HT1080 (cell line): ENCODE measurements at regions not wholly inside any gene's neighbourhood (a gene's known extent, or its start where the extent isn't known, plus 50 kb on each side); places are given as distances from the start of the nearest gene placed in this dataset.

ENCODE experiments used
- DNase-seq: peaks from one replicate; pipeline ENCODE4 v3.0.0-alpha.2; 2015; ENCODE audit warnings: low read depth

GRCh38 chr9:105828171-105828570 is 133.8 kb downstream of the TMEM38B start:
- no peak for DNase-seq

- no peak for DNase-seq
Observed at GRCh38 chr9:105828596-105829213, 134.4 kb downstream of the TMEM38B start.

DNA sequence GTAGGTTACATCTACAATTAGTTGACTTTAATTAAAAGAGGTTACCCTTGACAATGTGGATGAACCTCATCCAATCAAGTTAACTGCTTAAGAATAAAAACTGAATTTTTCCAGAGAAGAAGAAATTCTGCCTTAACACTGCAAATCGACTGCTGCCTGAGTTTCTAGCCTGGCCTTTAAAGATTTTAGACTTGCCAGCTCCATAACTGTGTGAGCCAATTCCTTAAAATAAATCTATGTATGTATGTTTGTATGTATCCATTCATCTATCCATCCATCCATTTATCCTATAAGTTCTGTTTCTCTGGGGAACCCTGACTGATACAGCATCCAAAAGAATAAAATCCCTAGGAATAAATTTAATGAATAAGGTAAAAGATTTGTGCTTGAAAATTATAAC is 136.1 kb downstream of the TMEM38B start:
- DNase-seq = no peak

DNA sequence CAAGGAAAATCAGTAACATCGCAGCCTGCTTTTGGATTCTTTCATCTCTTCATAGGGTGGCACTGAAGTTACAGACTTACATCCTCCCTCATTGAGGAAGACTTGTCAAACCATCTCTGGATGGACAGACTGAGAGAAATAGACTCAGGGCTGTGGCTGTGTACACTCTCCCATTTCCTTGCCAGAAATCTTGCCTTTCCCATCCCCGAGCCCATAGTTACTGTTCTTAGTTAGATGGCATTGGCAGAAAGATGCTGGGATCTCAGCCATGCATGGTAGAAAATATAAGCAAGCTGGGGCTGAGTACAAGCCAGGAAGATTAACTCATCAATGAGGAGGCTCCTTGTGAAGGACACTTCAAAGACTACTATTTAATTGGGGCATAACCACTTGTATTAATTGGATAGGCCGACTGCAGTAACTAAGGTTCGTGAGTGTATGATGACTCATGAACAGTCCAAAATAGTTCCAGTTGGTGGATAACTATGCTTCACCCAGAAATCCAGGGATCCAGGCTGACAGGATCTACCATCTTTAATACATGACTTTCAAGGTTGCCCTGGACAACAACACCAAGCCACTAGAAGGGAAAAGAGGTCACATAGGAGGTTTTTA is 137.9 kb downstream of the TMEM38B start:
- peak; percentile 58 for DNase-seq

GRCh38 chr9:105833271-105833975 is 139.1 kb downstream of the TMEM38B start:
- DNase-seq = peak; percentile 80

GRCh38 chr9:105834404-105834803 is 140.1 kb downstream of the TMEM38B start:
- no peak for DNase-seq

GRCh38 chr9:105835721-105836120 is 141.4 kb downstream of the TMEM38B start:
- no peak for DNase-seq

- no peak for DNase-seq
Observed at GRCh38 chr9:105836936-105837660, 142.8 kb downstream of the TMEM38B start.

DNA sequence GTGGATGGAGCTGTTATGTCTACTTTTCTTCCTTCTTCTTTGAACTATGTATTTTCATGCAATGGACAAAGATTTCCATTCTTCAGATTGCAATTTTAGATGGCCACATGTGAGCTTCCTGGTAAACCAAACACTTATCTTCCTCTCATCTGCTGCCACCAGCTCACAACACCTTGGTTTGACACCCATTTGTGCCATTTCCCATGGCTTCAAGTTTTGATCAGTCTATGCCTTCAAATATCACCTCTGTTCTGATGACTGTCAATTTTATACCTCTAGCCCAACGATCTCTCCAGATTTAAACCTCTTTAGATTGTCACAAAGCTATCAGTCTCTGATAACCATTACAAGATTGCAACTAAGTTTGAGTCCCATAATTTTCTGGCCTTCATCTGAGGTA is 147.2 kb downstream of the TMEM38B start:
- no peak for DNase-seq

- peak; percentile 43 for DNase-seq
Observed at GRCh38 chr9:105842023-105842644, 147.8 kb downstream of the TMEM38B start.

DNA sequence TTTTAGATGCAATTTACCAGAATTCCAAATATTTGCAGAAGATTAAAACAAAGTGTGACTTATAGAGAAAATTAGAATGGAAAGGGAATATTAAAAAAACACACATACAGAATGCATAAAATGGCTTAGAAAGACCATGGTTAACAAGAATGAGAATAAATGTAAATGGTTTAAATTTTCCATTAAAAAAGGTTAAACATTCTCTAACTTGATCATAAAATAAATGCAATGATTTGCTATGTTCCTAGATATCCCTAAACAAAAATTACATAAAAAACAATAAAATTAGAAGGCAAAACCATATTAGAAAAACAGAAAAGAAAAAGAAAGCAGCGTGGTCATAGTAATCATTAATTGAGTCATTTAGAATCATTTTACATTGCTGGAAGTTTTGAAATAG is 152.5 kb downstream of the TMEM38B start:
- no peak for DNase-seq

GRCh38 chr9:105850852-105851500 is 156.6 kb downstream of the TMEM38B start:
- DNase-seq = no peak

- no peak for DNase-seq
Observed at GRCh38 chr9:105854026-105854782, 159.9 kb downstream of the TMEM38B start.

- DNase-seq = no peak
Observed at GRCh38 chr9:105854783-105855724, 160.7 kb downstream of the TMEM38B start.

- DNase-seq = no peak
Observed at GRCh38 chr9:105855987-105856386, 161.6 kb downstream of the TMEM38B start.

DNA sequence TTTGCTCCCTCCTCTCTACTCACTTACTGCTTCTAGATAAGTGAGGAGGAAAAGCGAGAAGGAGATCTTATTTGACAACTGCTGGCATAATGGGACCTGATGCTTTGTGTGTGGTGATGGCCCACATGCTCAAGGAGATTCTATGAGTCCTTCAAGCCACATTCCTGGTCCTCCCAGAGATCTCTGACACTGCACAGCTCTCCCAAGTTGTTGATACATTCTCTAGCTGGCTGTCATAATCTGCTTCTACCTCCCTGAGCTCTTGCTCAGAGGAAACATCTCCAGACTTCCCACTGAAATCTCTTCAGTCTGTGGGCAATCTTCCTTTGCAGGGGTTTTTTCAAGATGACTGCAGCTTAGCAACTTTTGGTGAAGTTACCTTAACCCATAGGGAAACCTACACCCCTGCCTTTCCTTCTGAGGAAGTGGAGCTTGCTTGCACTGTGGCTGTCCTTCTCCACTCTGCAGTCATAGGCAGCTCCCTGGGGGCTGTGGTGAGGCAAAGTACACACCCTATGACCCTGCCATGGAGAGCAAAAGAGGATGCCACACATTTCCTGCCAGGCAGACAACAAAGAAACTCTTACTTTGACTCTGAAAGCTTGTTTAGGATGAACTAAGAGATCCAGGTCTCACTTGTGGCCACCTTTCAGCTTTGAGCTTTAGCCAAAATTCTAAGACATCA is 163.8 kb downstream of the TMEM38B start:
- peak; percentile 43 for DNase-seq

DNA sequence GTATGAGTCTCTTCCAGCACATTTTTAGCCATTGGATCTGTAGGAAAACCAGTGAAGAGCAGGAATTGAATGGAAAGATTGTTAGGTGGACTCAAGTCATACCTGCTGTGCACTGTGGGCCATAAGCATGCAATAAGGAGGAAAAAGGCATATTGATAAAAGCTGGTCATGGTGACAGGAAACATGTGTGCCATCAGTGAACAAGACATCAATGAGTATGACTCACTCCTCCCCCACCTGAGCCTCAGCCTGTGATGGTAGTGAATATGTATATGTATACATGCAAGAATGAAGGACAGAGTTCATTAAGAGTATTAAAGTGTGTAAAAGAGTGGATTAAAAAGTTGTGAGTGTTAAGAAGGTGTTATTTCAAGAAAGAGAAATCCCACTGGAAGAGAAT is 164.5 kb downstream of the TMEM38B start:
- no peak for DNase-seq

DNA sequence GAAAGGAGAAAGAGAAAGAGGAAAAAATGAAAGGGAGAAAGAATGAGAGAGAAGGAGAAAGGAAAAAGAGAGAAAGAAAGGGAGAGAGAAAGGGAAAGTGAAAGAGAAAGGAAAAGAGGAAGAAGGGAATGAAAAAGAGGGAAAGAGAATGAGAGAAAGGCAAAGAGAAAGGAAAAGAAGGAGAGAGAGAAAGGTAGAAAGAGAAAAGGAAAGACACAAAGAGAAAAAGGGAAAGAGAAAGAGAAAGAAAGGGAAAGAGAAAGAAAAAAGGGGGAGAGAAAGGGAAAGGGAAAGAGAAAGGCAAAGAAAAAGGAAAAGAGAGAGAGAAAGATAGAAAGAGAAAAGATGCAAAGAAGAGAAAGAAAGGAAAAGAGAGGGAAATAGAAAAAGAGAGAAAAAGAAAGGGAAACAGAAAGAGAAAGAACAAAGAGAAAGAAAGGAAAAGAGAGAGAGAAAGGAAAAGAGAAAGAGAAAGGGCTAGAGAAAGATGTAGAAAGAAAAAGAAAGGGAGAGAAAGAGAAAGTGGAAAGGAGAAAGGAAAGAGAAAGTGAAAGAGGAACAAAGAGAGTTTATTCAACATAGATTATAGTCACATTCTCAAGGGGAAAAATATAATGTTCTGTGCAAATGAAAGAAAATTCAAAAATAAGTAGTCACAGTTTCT is 165.2 kb downstream of the TMEM38B start:
- no peak for DNase-seq
